ENCODE measurements at regions not wholly inside any gene's neighbourhood (a gene's known extent, or its start where the extent isn't known, plus 50 kb on each side); places are given as distances from the start of the nearest gene placed in this dataset.
A peak's percentile ranks its signal among the peaks of the same experiment; 100 is the strongest.
"Not testable (repeated sequence)": the region's sequence is repeated elsewhere in the genome, so short reads cannot be mapped to it uniquely, and the experiment has no call there.

DNA sequence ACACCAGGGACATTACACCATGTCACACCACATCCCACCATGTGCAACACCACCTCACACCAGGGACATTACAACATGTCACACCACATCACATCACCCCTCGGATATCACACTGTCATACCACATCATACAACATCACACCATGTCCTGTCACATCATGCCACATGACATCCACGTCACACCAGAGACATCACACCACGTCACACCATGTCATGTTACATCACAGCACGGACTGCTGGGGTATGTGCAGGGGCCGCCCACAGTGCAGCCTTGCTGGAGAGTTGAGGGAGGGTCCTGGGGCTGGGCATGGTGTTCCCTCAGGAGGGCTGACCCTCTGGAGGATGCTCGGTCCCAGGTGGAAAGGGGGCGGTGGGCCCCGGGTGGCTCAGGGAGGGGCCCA, 91.4 kb downstream of the TMEM121 start:
- not testable (repeated sequence) for H2AFZ ChIP-seq (ENCODE audit: insufficient read depth, low read length, poor library complexity); H3K4me2 ChIP-seq (ENCODE audit: low read length); H3K14ac ChIP-seq (ENCODE audit: low read length); H3K36me3 ChIP-seq (ENCODE audit: control insufficient read depth in 1 of 2, insufficient read depth in 2 of 2, low read length in 2 of 2); H4K12ac ChIP-seq (ENCODE audit: low read depth, low read length); H2AK5ac ChIP-seq (ENCODE audit: low read length); H2BK5ac ChIP-seq (ENCODE audit: low read depth, low read length, poor library complexity); H3K4me1 ChIP-seq (ENCODE audit: control insufficient read depth in 1 of 2, insufficient read depth in 2 of 2, low read length in 2 of 2); H4K91ac ChIP-seq (ENCODE audit: low read depth, low read length); H2BK120ac ChIP-seq (ENCODE audit: insufficient read depth, low read length, poor library complexity); H3K18ac ChIP-seq (ENCODE audit: low read length); H3K79me2 ChIP-seq (ENCODE audit: control insufficient read depth, insufficient read depth, low read length, poor library complexity); DNase-seq; H3K79me1 ChIP-seq (ENCODE audit: low read length); H4K8ac ChIP-seq (ENCODE audit: low read depth, low read length); H2BK12ac ChIP-seq (ENCODE audit: low read length); H3K9ac ChIP-seq (ENCODE audit: low read length); H3K27me3 ChIP-seq (ENCODE audit: insufficient read depth, low read length); H3K23ac ChIP-seq (ENCODE audit: low read length); H3K4ac ChIP-seq (ENCODE audit: low read depth, low read length); H3K27ac ChIP-seq (ENCODE audit: low read depth, low read length)
- WGBS (ENCODE audit: extremely low coverage, insufficient coverage, insufficient read length), result no CpG with 5 or more reads among the region's 8 CpGs
- Histone ChIP-seq H3K4me3 (ENCODE audit: low read depth, low read length) (peak overlapping the region; percentile 57), H3K9me3 (ENCODE audit: insufficient read depth, low read depth, low read length) (peaks cover 42% of the 10 kb centered on the region)

DNA sequence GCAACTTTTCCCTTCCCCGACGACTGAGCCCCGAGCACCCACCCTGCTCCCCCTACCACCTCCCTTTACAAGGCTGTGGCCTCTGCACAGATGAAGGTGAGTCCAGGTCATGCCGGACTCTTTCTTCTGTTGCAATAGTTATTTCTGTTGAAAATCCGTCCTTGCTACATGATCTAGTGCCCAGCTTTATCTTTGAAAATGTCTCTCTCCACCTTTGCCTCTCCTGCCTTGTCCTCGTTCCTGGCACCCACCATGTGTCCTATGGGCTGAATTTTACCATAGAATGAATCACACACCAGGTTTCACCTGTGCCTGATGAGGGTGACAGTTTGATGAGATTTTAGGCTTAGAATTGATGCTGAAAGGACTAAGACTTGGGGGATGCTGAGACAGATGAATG, 92.9 kb downstream of the TMEM121 start:
- H3K79me1 ChIP-seq (ENCODE audit: low read length); H3K4me2 ChIP-seq (ENCODE audit: low read length); H2AFZ ChIP-seq (ENCODE audit: insufficient read depth, low read length, poor library complexity); H3K4ac ChIP-seq (ENCODE audit: low read depth, low read length); H3K27ac ChIP-seq (ENCODE audit: low read depth, low read length); H3K4me3 ChIP-seq (ENCODE audit: low read depth, low read length); H2BK5ac ChIP-seq (ENCODE audit: low read depth, low read length, poor library complexity); H4K12ac ChIP-seq (ENCODE audit: low read depth, low read length); DNase-seq; H3K4me1 ChIP-seq (ENCODE audit: control insufficient read depth in 1 of 2, insufficient read depth in 2 of 2, low read length in 2 of 2); H2BK120ac ChIP-seq (ENCODE audit: insufficient read depth, low read length, poor library complexity); H3K18ac ChIP-seq (ENCODE audit: low read length); H3K14ac ChIP-seq (ENCODE audit: low read length); H4K8ac ChIP-seq (ENCODE audit: low read depth, low read length); H3K9ac ChIP-seq (ENCODE audit: low read length); H3K79me2 ChIP-seq (ENCODE audit: control insufficient read depth, insufficient read depth, low read length, poor library complexity); H2BK12ac ChIP-seq (ENCODE audit: low read length); H3K36me3 ChIP-seq (ENCODE audit: control insufficient read depth in 1 of 2, insufficient read depth in 2 of 2, low read length in 2 of 2); H4K91ac ChIP-seq (ENCODE audit: low read depth, low read length); H2AK5ac ChIP-seq (ENCODE audit: low read length); H3K23ac ChIP-seq (ENCODE audit: low read length); H3K27me3 ChIP-seq (ENCODE audit: insufficient read depth, low read length): not testable (repeated sequence)
- peaks cover 47% of the 10 kb centered on the region for H3K9me3 ChIP-seq (ENCODE audit: insufficient read depth, low read depth, low read length)
- WGBS (ENCODE audit: extremely low coverage, insufficient coverage, insufficient read length), result no CpG with 5 or more reads among the region's 6 CpGs

DNA sequence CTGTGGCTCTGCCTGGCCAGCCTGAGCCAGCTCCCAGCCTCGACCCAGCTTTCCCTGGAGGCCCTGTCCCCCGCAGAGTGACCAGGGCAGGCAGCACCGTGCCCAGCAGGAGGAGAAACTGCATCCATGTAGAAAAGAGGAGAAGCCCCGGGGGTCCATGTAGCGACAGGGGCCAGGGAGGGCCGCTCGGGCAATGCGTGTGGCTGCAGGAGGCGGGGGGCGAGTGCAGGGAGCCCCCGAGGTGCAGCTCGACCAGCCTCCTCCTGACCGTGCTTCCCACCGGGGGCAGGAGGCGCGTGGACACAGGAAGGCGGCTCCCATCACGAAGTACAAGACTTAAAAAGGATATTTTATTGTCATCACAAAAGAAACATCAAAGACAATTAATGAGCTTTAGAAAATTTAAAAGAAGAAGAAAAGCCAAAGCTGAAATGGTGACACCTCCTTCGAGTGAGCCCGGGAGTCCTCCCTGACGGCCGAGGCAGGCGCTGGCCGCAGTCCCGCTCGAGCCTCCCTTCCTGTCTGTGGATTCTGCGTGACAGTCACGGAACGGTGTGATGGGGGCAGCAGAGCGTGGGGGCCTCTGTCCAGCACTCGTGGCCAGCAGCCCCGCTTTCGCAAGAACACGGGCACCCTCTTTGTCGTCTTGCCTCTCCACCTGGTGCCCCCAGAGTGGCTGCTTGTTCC, 93.9 kb downstream of the TMEM121 start:
- H2BK120ac ChIP-seq (ENCODE audit: insufficient read depth, low read length, poor library complexity); H3K14ac ChIP-seq (ENCODE audit: low read length); H4K8ac ChIP-seq (ENCODE audit: low read depth, low read length); H3K27me3 ChIP-seq (ENCODE audit: insufficient read depth, low read length); H4K91ac ChIP-seq (ENCODE audit: low read depth, low read length); H2BK5ac ChIP-seq (ENCODE audit: low read depth, low read length, poor library complexity); H3K4ac ChIP-seq (ENCODE audit: low read depth, low read length); H3K79me2 ChIP-seq (ENCODE audit: control insufficient read depth, insufficient read depth, low read length, poor library complexity); H3K9ac ChIP-seq (ENCODE audit: low read length); H2BK12ac ChIP-seq (ENCODE audit: low read length); H3K36me3 ChIP-seq (ENCODE audit: control insufficient read depth in 1 of 2, insufficient read depth in 2 of 2, low read length in 2 of 2); H3K79me1 ChIP-seq (ENCODE audit: low read length); H4K12ac ChIP-seq (ENCODE audit: low read depth, low read length); H2AK5ac ChIP-seq (ENCODE audit: low read length); DNase-seq; H3K23ac ChIP-seq (ENCODE audit: low read length); H2AFZ ChIP-seq (ENCODE audit: insufficient read depth, low read length, poor library complexity); H3K4me2 ChIP-seq (ENCODE audit: low read length); H3K27ac ChIP-seq (ENCODE audit: low read depth, low read length); H3K4me1 ChIP-seq (ENCODE audit: control insufficient read depth in 1 of 2, insufficient read depth in 2 of 2, low read length in 2 of 2); H3K18ac ChIP-seq (ENCODE audit: low read length); H3K4me3 ChIP-seq (ENCODE audit: low read depth, low read length): not testable (repeated sequence)
- no CpG with 5 or more reads among the region's 35 CpGs for WGBS (ENCODE audit: extremely low coverage, insufficient coverage, insufficient read length)
- H3K9me3 ChIP-seq (ENCODE audit: insufficient read depth, low read depth, low read length), result peaks cover 57% of the 10 kb centered on the region

DNA sequence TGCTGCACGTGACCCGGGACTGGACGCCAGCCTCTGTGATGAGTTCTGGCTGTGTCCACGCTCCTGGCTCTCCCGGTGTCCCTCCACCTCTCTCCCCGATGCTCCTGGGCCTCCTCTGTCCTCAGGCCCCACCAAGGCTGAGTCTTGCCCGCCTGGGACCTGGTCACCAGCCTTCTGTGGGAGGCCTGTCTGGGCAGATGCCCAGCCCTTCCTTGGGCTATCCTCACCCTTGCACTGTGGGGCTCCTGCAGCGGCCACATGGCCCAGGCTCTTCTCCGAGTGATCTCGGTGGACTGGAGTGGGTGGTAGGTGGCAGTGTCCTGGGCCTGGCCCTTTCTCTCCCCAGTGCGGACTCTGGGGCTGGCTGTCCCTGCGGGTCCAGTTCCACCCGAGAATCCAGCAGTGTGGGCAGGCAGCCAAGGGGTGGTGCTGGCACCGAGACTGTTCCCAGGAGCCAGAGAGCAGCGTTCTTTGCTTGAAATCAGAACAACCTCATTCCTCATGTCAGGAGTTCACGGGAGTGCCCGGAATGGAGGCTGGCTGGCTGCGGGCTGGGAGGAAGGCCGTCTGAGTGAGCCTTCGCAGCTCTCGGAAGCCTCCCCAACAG, 94.6 kb downstream of the TMEM121 start:
- H4K91ac ChIP-seq (ENCODE audit: low read depth, low read length); H4K8ac ChIP-seq (ENCODE audit: low read depth, low read length); H2AK5ac ChIP-seq (ENCODE audit: low read length); H2BK12ac ChIP-seq (ENCODE audit: low read length); H3K18ac ChIP-seq (ENCODE audit: low read length); H3K27me3 ChIP-seq (ENCODE audit: insufficient read depth, low read length); H3K79me1 ChIP-seq (ENCODE audit: low read length); H3K4me1 ChIP-seq (ENCODE audit: control insufficient read depth in 1 of 2, insufficient read depth in 2 of 2, low read length in 2 of 2); DNase-seq; H2AFZ ChIP-seq (ENCODE audit: insufficient read depth, low read length, poor library complexity); H4K12ac ChIP-seq (ENCODE audit: low read depth, low read length); H3K9ac ChIP-seq (ENCODE audit: low read length); H3K23ac ChIP-seq (ENCODE audit: low read length); H2BK5ac ChIP-seq (ENCODE audit: low read depth, low read length, poor library complexity); H3K79me2 ChIP-seq (ENCODE audit: control insufficient read depth, insufficient read depth, low read length, poor library complexity); H3K4me2 ChIP-seq (ENCODE audit: low read length); H3K14ac ChIP-seq (ENCODE audit: low read length); H3K36me3 ChIP-seq (ENCODE audit: control insufficient read depth in 1 of 2, insufficient read depth in 2 of 2, low read length in 2 of 2); H3K27ac ChIP-seq (ENCODE audit: low read depth, low read length); H2BK120ac ChIP-seq (ENCODE audit: insufficient read depth, low read length, poor library complexity); H3K4ac ChIP-seq (ENCODE audit: low read depth, low read length); H3K4me3 ChIP-seq (ENCODE audit: low read depth, low read length): not testable (repeated sequence)
- H3K9me3 ChIP-seq (ENCODE audit: insufficient read depth, low read depth, low read length), result peaks cover 59% of the 10 kb centered on the region
- no CpG with 5 or more reads among the region's 21 CpGs for WGBS (ENCODE audit: extremely low coverage, insufficient coverage, insufficient read length)
